HUDEP-2 (cell line): ENCODE measurements at regions not wholly inside any gene's neighbourhood (a gene's known extent, or its start where the extent isn't known, plus 50 kb on each side); places are given as distances from the start of the nearest gene placed in this dataset.
A peak's percentile ranks its signal among the peaks of the same experiment; 100 is the strongest.

ENCODE experiments used
- DNase-seq, 76 experiments: peaks; one replicate each; lab custom pipeline; 2025; ENCODE audit not compliant: unreplicated experiment in 76 of 76; lab: John Stamatoyannopoulos, UW

- no peak for DNase-seq
Observed at GRCh38 chr6:82072751-82073150, 174.8 kb downstream of the IBTK start.

- no peak for DNase-seq
Observed at GRCh38 chr6:82072121-82072521, 175.4 kb downstream of the IBTK start.

GRCh38 chr6:82068721-82069120, 178.8 kb downstream of the IBTK start:
- no peak for DNase-seq

- no peak for DNase-seq
Observed at GRCh38 chr6:82066991-82067411, 180.5 kb downstream of the IBTK start.

GRCh38 chr6:82066196-82066595, 181.3 kb downstream of the IBTK start:
- DNase-seq = no peak

- no peak for DNase-seq
Observed at GRCh38 chr6:82063574-82063973, 184.0 kb downstream of the IBTK start.

- no peak for DNase-seq
Observed at GRCh38 chr6:82062219-82062618, 185.3 kb downstream of the IBTK start.

- no peak for DNase-seq
Observed at GRCh38 chr6:82057846-82058554, 189.5 kb downstream of the IBTK start.

GRCh38 chr6:82056567-82056966, 191.0 kb downstream of the IBTK start:
- DNase-seq = no peak

- DNase-seq = no peak
Observed at GRCh38 chr6:82045965-82046756, 201.4 kb downstream of the IBTK start.

GRCh38 chr6:82040405-82041221, 206.9 kb downstream of the IBTK start:
- DNase-seq = peak in 17 of 76 experiments; percentile 4 to 46 (median 20)

GRCh38 chr6:82038631-82039030, 208.9 kb downstream of the IBTK start:
- DNase-seq = no peak

- no peak for DNase-seq
Observed at GRCh38 chr6:82035526-82035925, 212.0 kb downstream of the IBTK start.

GRCh38 chr6:82033631-82034211, 213.8 kb downstream of the IBTK start:
- DNase-seq = no peak

- DNase-seq = no peak
Observed at GRCh38 chr6:82032444-82032843, 215.1 kb downstream of the IBTK start.

GRCh38 chr6:82030761-82031503, 216.6 kb downstream of the IBTK start:
- no peak for DNase-seq

- DNase-seq = no peak
Observed at GRCh38 chr6:82030301-82030700, 217.2 kb downstream of the IBTK start.

- no peak for DNase-seq
Observed at GRCh38 chr6:82025271-82025670, 222.3 kb downstream of the IBTK start.

- DNase-seq = no peak
Observed at GRCh38 chr6:82022614-82023129, 224.9 kb downstream of the IBTK start.

- DNase-seq = no peak
Observed at GRCh38 chr6:82017773-82018172, 229.8 kb downstream of the IBTK start.
